Lung (tissue), 11 donors: ENCODE measurements at regions not wholly inside any gene's neighbourhood (a gene's known extent, or its start where the extent isn't known, plus 50 kb on each side); places are given as distances from the start of the nearest gene placed in this dataset.
"Not testable (repeated sequence)": the region's sequence is repeated elsewhere in the genome, so short reads cannot be mapped to it uniquely, and the experiment has no call there.

ENCODE experiments used
- ATAC-seq: fragments of 200-7000 bp; cut with Tn5 transposase; one replicate; pipeline ENCODE4 v1.9.1; 2020; ENCODE audit warnings: moderate number of reproducible peaks; ENCODE audit not compliant: insufficient read depth, low FRiP score
- DNase-seq, 3 donors: peaks; one replicate each; pipeline ENCODE4 v3.0.0-alpha.2; 2013 to 2017
- H3K27ac ChIP-seq, 2 donors: one replicate each; pipeline ENCODE4 v1.5.1; 2013; ENCODE audit warnings: mild to moderate bottlenecking in 2 of 2, moderate library complexity in 2 of 2, control low read depth in 1 of 2, inconsistent platforms in 1 of 2, low read depth in 1 of 2, low read length in 1 of 2
- H3K27me3 ChIP-seq, 3 donors: one replicate each; pipeline ENCODE4 v1.5.1; 2013; ENCODE audit warnings: low read length in 2 of 3; ENCODE audit not compliant: control insufficient read depth in 3 of 3, insufficient read depth in 3 of 3
- H3K36me3 ChIP-seq, 4 donors: one replicate each; pipeline ENCODE4 v1.5.1; 2013; ENCODE audit warnings: low read length in 4 of 4, mild to moderate bottlenecking in 1 of 4, moderate library complexity in 1 of 4; ENCODE audit not compliant: control insufficient read depth in 4 of 4, insufficient read depth in 4 of 4
- H3K4me1 ChIP-seq, 5 donors: one replicate each; pipeline ENCODE4 v1.5.1; 2013; ENCODE audit warnings: low read length in 5 of 5, mild to moderate bottlenecking in 2 of 5, moderate library complexity in 1 of 5; ENCODE audit not compliant: control insufficient read depth in 5 of 5, insufficient read depth in 5 of 5
- H3K4me3 ChIP-seq: one replicate; pipeline ENCODE4 v1.5.1; 2013; ENCODE audit warnings: mild to moderate bottlenecking, control low read depth, moderate library complexity
- H3K9ac ChIP-seq, 2 donors: one replicate each; pipeline ENCODE4 v1.5.1; 2013; ENCODE audit warnings: low read length in 2 of 2, control low read depth in 1 of 2; ENCODE audit not compliant: insufficient read depth in 1 of 2
- H3K9me3 ChIP-seq, 4 donors: one replicate each; pipeline ENCODE4 v1.5.1; 2013; ENCODE audit warnings: low read length in 3 of 4, mild to moderate bottlenecking in 1 of 4, moderate library complexity in 1 of 4; ENCODE audit not compliant: control insufficient read depth in 4 of 4, insufficient read depth in 3 of 4
- CTCF ChIP-seq: IDR thresholded peaks from 2 replicates; pipeline ENCODE4 v1.5.1; 2012; ENCODE audit warnings: mild to moderate bottlenecking; ENCODE audit errors: control extremely low read depth, extremely low read depth
- WGBS, 2 donors: extraction: QIAGEN DNeasy Blood & Tissue Kit; methylation state at CpG; one replicate each; pipeline ENCODE4 v1.1.7; 2013; 5-methylcytosine and 5-hydroxymethylcytosine counted together
- donor health status: control.
- donor health status: control.
- donor health status: Bipolar disorder and iron deficiency.
- donor health status: healthy.
- donor health status: DM: yes; HTN: yes; CAD: no.

GRCh38 chr12:41652981-41653380 is 464.9 kb downstream of the PDZRN4 start:
- DNase-seq (no peak), ATAC-seq (no peak)
- Histone ChIP-seq H3K27ac (no peak overlapping the region), H3K9me3 (peaks cover 0 to 4% (median 0%) of the 10 kb centered on the region in 4 donors), H3K4me3 (no peak overlapping the region), H3K9ac (no peak overlapping the region), H3K36me3 (no peaks in the 10 kb centered on the region), H3K27me3 (no peaks in the 10 kb centered on the region), H3K4me1 (no peaks in the 10 kb centered on the region)
- WGBS, 2 donors, result 83 to 91% methylated on average over 8 of the region's 8 CpGs
- TF ChIP-seq CTCF, result no peak

GRCh38 chr12:41645624-41646023 is 457.5 kb downstream of the PDZRN4 start:
- no peaks in the 10 kb centered on the region for H3K4me1 ChIP-seq
- no peaks in the 10 kb centered on the region for H3K27me3 ChIP-seq
- no peak overlapping the region for H3K4me3 ChIP-seq
- no peak overlapping the region for H3K27ac ChIP-seq
- no peaks in the 10 kb centered on the region for H3K36me3 ChIP-seq
- no peak for DNase-seq
- no peak for ATAC-seq
- TF ChIP-seq CTCF, result no peak
- no peak overlapping the region for H3K9ac ChIP-seq
- WGBS, 2 donors, result 91 to 94% methylated on average over 1 of the region's 1 CpG
- H3K9me3 ChIP-seq, result no peaks in the 10 kb centered on the region

GRCh38 chr12:41642808-41643207 is 454.7 kb downstream of the PDZRN4 start:
- H3K4me1 ChIP-seq, H3K36me3 ChIP-seq, H3K27me3 ChIP-seq, H3K27ac ChIP-seq, ATAC-seq, H3K4me3 ChIP-seq, DNase-seq, H3K9ac ChIP-seq, H3K9me3 ChIP-seq: not testable (repeated sequence)
- 91 to 95% methylated on average over 11 of the region's 11 CpGs for WGBS, 2 donors

GRCh38 chr12:41636653-41637052 is 448.5 kb downstream of the PDZRN4 start:
- no peak overlapping the region for H3K27ac ChIP-seq
- H3K4me1 ChIP-seq, result no peaks in the 10 kb centered on the region
- 66 to 88% methylated on average over 4 of the region's 4 CpGs for WGBS, 2 donors
- DNase-seq, result no peak
- H3K9ac ChIP-seq, result no peak overlapping the region
- TF ChIP-seq CTCF, result no peak
- H3K4me3 ChIP-seq, result no peak overlapping the region
- H3K36me3 ChIP-seq, result no peaks in the 10 kb centered on the region
- no peak for ATAC-seq
- H3K27me3 ChIP-seq, result no peaks in the 10 kb centered on the region
- no peaks in the 10 kb centered on the region for H3K9me3 ChIP-seq
